ENCODE measurements at regions not wholly inside any gene's neighbourhood (a gene's known extent, or its start where the extent isn't known, plus 50 kb on each side); places are given as distances from the start of the nearest gene placed in this dataset.

DNA sequence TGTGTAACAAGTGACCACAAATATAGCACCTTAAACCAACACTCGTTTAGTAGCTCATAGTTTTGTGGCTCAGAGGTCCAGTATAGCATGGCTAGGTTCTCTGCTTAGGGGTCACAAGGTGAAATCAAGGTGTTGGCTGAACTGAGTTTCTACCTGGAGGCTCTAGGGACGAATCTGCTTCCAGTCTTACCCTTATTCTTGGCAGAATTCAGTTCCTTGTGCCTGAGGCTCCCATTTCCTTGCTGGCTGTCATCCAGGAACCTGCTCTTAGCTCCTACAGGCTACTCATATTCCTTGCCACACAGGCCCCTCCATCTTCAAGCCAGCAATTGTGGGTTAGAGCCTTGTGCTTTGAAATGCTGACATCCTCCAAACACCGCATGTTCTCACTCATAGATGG is 212.3 kb upstream of the CDH13 start:
- Histone ChIP-seq H3K4me1 (ENCODE audit: control extremely low read depth in 1 of 4, control insufficient read depth in 4 of 4, insufficient read depth in 4 of 4, low read length in 3 of 4) (no peaks in the 10 kb centered on the region), H3K9me3 (ENCODE audit: control extremely low read depth in 1 of 5, control insufficient read depth in 4 of 5, insufficient read depth in 2 of 5, low read depth in 1 of 5, low read length in 4 of 5) (no peaks in the 10 kb centered on the region), H3K36me3 (ENCODE audit: control insufficient read depth in 4 of 4, insufficient read depth in 4 of 4, low read length in 3 of 4) (no peaks in the 10 kb centered on the region), H3K27ac (ENCODE audit: insufficient read depth in 1 of 2, low read depth in 1 of 2, low read length in 2 of 2, poor library complexity in 1 of 2, severe bottlenecking in 2 of 2) (no peak overlapping the region), H3K27me3 (replicated peaks in 2 of 5; ENCODE audit: control insufficient read depth in 4 of 5, insufficient read depth in 5 of 5, low read length in 4 of 5) (peaks cover 0 to 6% (median 0%) of the 10 kb centered on the region in 5 experiments), H3K4me3 (ENCODE audit: control insufficient read depth in 1 of 7, extremely low read depth in 1 of 7, insufficient read depth in 4 of 7, low read depth in 2 of 7, low read length in 6 of 7) (no peak overlapping the region)
- ChIA-PET POLR2A (no interaction called here), CTCF (no interaction called here)
- 92% methylated on average over 1 of the region's 3 CpGs for WGBS (ENCODE audit: insufficient coverage)
- no peak for DNase-seq

DNA sequence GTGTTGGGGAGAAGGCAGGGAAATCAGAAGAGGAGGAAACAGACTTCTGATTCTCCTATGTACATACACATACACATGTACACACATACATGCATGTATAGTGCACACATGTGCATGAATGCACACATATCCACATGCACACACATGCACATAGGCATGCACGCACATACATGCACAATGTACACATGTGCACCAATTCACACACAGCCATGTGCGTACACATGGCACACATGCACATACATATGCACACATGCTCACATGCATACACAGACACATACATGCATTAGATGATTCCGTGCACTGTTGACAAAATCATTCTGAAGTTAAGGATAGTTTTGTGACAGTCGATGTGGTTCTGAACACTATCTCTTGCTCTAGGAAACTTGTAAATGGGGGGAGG is 214.0 kb upstream of the CDH13 start:
- peaks cover 0 to 6% (median 0%) of the 10 kb centered on the region in 5 experiments for H3K27me3 ChIP-seq (replicated peaks in 2 of 5; ENCODE audit: control insufficient read depth in 4 of 5, insufficient read depth in 5 of 5, low read length in 4 of 5)
- POLR2A ChIA-PET, result no interaction called here
- H3K9me3 ChIP-seq (ENCODE audit: control extremely low read depth in 1 of 5, control insufficient read depth in 4 of 5, insufficient read depth in 2 of 5, low read depth in 1 of 5, low read length in 4 of 5), result no peaks in the 10 kb centered on the region
- no peaks in the 10 kb centered on the region for H3K4me1 ChIP-seq (ENCODE audit: control extremely low read depth in 1 of 4, control insufficient read depth in 4 of 4, insufficient read depth in 4 of 4, low read length in 3 of 4)
- no peak for DNase-seq
- 100% methylated on average over 2 of the region's 4 CpGs for WGBS (ENCODE audit: insufficient coverage)
- H3K4me3 ChIP-seq (ENCODE audit: control insufficient read depth in 1 of 7, extremely low read depth in 1 of 7, insufficient read depth in 4 of 7, low read depth in 2 of 7, low read length in 6 of 7), result no peak overlapping the region
- CTCF ChIA-PET, result no interaction called here
- H3K36me3 ChIP-seq (ENCODE audit: control insufficient read depth in 4 of 4, insufficient read depth in 4 of 4, low read length in 3 of 4), result no peaks in the 10 kb centered on the region
- H3K27ac ChIP-seq (ENCODE audit: insufficient read depth in 1 of 2, low read depth in 1 of 2, low read length in 2 of 2, poor library complexity in 1 of 2, severe bottlenecking in 2 of 2), result no peak overlapping the region

DNA sequence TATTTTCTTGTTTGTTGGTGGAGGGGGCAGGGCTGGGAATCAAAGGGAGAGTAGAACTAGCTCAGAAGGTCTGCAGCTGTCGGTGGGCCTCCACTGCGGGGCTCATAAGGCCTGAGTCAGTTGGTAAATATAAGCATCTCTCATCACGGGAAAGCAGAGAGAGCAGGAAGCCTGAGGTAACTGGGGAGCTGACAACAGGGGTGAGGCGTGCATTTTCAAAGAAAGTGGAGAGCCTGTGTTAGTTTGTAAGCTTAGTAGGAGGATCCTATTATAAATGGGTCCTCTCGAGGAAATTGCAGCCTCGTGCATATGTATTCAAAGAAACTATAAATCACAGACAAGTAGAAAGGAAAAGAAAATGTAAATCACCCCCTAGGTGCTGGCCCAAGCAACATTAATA is 221.0 kb upstream of the CDH13 start:
- no CpG with 5 or more reads among the region's 6 CpGs for WGBS (ENCODE audit: insufficient coverage)
- Histone ChIP-seq H3K27me3 (replicated peaks in 2 of 5; ENCODE audit: control insufficient read depth in 4 of 5, insufficient read depth in 5 of 5, low read length in 4 of 5) (peaks cover 0 to 6% (median 0%) of the 10 kb centered on the region in 5 experiments), H3K4me1 (ENCODE audit: control extremely low read depth in 1 of 4, control insufficient read depth in 4 of 4, insufficient read depth in 4 of 4, low read length in 3 of 4) (no peaks in the 10 kb centered on the region), H3K9me3 (ENCODE audit: control extremely low read depth in 1 of 5, control insufficient read depth in 4 of 5, insufficient read depth in 2 of 5, low read depth in 1 of 5, low read length in 4 of 5) (no peaks in the 10 kb centered on the region), H3K27ac (ENCODE audit: insufficient read depth in 1 of 2, low read depth in 1 of 2, low read length in 2 of 2, poor library complexity in 1 of 2, severe bottlenecking in 2 of 2) (no peak overlapping the region), H3K4me3 (ENCODE audit: control insufficient read depth in 1 of 7, extremely low read depth in 1 of 7, insufficient read depth in 4 of 7, low read depth in 2 of 7, low read length in 6 of 7) (no peak overlapping the region), H3K36me3 (ENCODE audit: control insufficient read depth in 4 of 4, insufficient read depth in 4 of 4, low read length in 3 of 4) (no peaks in the 10 kb centered on the region)
- no peak for DNase-seq
- POLR2A ChIA-PET, result no interaction called here
- CTCF ChIA-PET, result no interaction called here

DNA sequence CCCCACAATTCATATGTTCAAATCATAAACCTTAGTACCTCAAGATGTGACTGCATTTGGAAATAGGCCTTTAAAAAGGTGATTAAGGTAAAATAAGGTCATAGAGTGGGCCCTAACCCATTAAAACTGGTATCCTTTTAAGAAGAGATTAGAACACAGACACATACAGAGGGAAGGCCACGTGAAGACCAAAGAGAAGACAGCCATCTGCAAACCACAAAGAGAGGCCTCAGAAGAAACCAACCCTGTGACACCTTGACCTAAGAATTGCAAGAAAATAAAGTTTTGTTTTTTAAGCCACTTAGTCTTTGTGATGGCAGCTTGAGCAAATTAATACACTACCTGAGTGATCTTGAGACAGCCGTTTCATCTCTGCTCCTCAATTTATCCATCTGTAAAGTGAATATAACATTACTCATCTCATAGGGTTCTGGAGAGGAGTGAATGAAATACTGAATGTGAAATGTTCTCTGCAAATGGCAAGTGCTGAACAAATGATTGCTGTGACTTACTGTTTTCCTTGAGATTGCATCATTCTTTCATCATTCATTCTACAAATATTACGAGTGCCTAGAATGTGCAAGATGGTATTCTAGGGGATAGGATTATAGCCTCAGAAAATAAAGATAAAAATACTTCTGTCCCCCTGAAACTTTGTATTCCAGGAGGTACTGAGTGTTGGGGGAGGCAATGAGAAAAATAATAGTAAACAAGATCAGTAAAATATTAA is 222.0 kb upstream of the CDH13 start:
- Histone ChIP-seq H3K9me3 (ENCODE audit: control extremely low read depth in 1 of 5, control insufficient read depth in 4 of 5, insufficient read depth in 2 of 5, low read depth in 1 of 5, low read length in 4 of 5) (no peaks in the 10 kb centered on the region), H3K4me3 (ENCODE audit: control insufficient read depth in 1 of 7, extremely low read depth in 1 of 7, insufficient read depth in 4 of 7, low read depth in 2 of 7, low read length in 6 of 7) (no peak overlapping the region), H3K36me3 (ENCODE audit: control insufficient read depth in 4 of 4, insufficient read depth in 4 of 4, low read length in 3 of 4) (no peaks in the 10 kb centered on the region), H3K27ac (ENCODE audit: insufficient read depth in 1 of 2, low read depth in 1 of 2, low read length in 2 of 2, poor library complexity in 1 of 2, severe bottlenecking in 2 of 2) (no peak overlapping the region), H3K27me3 (replicated peaks in 2 of 5; ENCODE audit: control insufficient read depth in 4 of 5, insufficient read depth in 5 of 5, low read length in 4 of 5) (peaks cover 0 to 14% (median 4%) of the 10 kb centered on the region in 5 experiments), H3K4me1 (ENCODE audit: control extremely low read depth in 1 of 4, control insufficient read depth in 4 of 4, insufficient read depth in 4 of 4, low read length in 3 of 4) (no peaks in the 10 kb centered on the region)
- ChIA-PET POLR2A (no interaction called here), CTCF (no interaction called here)
- WGBS (ENCODE audit: insufficient coverage), result 100% methylated on average over 1 of the region's 3 CpGs
- no peak for DNase-seq

DNA sequence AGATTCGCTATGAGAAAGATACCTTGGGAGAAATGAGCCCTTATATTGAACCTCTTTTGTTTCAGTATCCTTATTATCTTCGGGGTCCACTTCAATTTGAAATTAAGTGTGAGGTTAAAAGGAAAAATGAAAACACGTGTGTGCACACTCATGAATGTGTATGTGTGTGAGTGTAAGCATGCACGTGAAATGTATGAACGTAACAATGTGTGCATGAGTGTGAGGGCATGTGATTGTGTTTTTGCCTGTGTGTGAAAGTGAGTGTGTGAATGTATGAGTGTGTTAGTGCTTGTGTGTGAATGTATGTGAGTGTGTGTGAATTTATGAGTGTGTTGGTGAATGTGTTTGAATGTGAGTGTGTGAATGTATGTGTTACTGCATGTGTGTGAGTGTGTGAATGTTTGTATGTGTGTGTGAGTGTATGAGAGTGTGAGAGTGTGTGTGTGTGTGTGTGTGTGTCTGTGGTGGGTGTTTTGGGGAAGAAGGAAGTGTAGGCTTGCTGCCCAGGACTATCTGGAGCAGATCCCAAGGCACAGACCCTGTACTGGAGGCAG is 224.0 kb upstream of the CDH13 start:
- Histone ChIP-seq H3K4me1 (ENCODE audit: control extremely low read depth in 1 of 4, control insufficient read depth in 4 of 4, insufficient read depth in 4 of 4, low read length in 3 of 4) (no peaks in the 10 kb centered on the region), H3K27me3 (replicated peaks in 2 of 5; ENCODE audit: control insufficient read depth in 4 of 5, insufficient read depth in 5 of 5, low read length in 4 of 5) (peaks cover 0 to 21% (median 4%) of the 10 kb centered on the region in 5 experiments), H3K4me3 (ENCODE audit: control insufficient read depth in 1 of 7, extremely low read depth in 1 of 7, insufficient read depth in 4 of 7, low read depth in 2 of 7, low read length in 6 of 7) (no peak overlapping the region), H3K27ac (ENCODE audit: insufficient read depth in 1 of 2, low read depth in 1 of 2, low read length in 2 of 2, poor library complexity in 1 of 2, severe bottlenecking in 2 of 2) (no peak overlapping the region), H3K36me3 (ENCODE audit: control insufficient read depth in 4 of 4, insufficient read depth in 4 of 4, low read length in 3 of 4) (no peaks in the 10 kb centered on the region), H3K9me3 (ENCODE audit: control extremely low read depth in 1 of 5, control insufficient read depth in 4 of 5, insufficient read depth in 2 of 5, low read depth in 1 of 5, low read length in 4 of 5) (no peaks in the 10 kb centered on the region)
- 94% methylated on average over 4 of the region's 5 CpGs for WGBS (ENCODE audit: insufficient coverage)
- POLR2A ChIA-PET, result no interaction called here
- CTCF ChIA-PET, result no interaction called here
- no peak for DNase-seq

DNA sequence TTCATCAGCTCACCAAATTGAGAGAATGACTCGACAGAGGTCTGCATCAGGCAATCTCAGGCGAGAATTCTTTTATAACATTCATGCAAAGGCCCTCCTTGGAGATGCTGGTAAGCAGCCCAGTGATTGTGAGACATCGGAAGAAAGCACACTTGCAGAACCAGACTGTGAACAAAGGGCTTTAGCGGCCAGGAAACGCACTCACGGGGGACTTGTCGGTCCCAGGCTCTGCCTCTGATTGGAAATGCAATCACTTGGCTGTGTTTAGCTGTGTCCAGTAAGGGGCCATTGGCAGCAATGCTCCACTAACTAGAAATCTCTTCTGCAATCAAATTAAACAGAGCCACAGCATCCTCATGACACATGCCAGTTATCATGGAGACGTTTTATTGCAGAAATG is 226.7 kb upstream of the CDH13 start:
- Histone ChIP-seq H3K4me1 (ENCODE audit: control extremely low read depth in 1 of 4, control insufficient read depth in 4 of 4, insufficient read depth in 4 of 4, low read length in 3 of 4) (no peaks in the 10 kb centered on the region), H3K9me3 (ENCODE audit: control extremely low read depth in 1 of 5, control insufficient read depth in 4 of 5, insufficient read depth in 2 of 5, low read depth in 1 of 5, low read length in 4 of 5) (no peaks in the 10 kb centered on the region), H3K27me3 (replicated peaks in 2 of 5; ENCODE audit: control insufficient read depth in 4 of 5, insufficient read depth in 5 of 5, low read length in 4 of 5) (peaks cover 0 to 21% (median 4%) of the 10 kb centered on the region in 5 experiments), H3K4me3 (ENCODE audit: control insufficient read depth in 1 of 7, extremely low read depth in 1 of 7, insufficient read depth in 4 of 7, low read depth in 2 of 7, low read length in 6 of 7) (no peak overlapping the region), H3K36me3 (ENCODE audit: control insufficient read depth in 4 of 4, insufficient read depth in 4 of 4, low read length in 3 of 4) (no peaks in the 10 kb centered on the region), H3K27ac (ENCODE audit: insufficient read depth in 1 of 2, low read depth in 1 of 2, low read length in 2 of 2, poor library complexity in 1 of 2, severe bottlenecking in 2 of 2) (no peak overlapping the region)
- WGBS (ENCODE audit: insufficient coverage), result 39% methylated on average over 7 of the region's 8 CpGs
- CTCF ChIA-PET, result no interaction called here
- POLR2A ChIA-PET, result no interaction called here
- no peak for DNase-seq

DNA sequence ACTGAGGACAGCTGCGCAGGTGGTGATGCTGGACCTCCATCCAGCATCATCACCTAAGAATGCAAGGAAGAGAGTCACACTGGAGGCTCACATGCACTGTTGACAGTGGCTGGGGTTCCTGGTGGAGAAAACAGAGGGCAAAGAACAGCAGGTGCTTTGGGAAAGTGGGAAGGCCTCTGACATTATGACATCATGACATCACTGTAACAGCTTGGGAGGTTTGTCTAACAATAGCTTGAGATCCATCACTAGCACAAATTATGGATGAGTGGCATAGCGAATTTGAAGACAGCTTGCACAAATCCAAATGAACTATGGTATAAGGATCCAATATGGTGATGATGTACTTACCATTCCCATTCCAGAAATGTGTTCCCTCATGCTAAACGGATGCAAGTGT is 226.5 kb upstream of the MPHOSPH6 start:
- ChIA-PET POLR2A (no interaction called here), CTCF (no interaction called here)
- no peak overlapping the region for H3K27ac ChIP-seq (ENCODE audit: insufficient read depth in 1 of 2, low read depth in 1 of 2, low read length in 2 of 2, poor library complexity in 1 of 2, severe bottlenecking in 2 of 2)
- DNase-seq, result no peak
- H3K36me3 ChIP-seq (ENCODE audit: control insufficient read depth in 4 of 4, insufficient read depth in 4 of 4, low read length in 3 of 4), result no peaks in the 10 kb centered on the region
- 100% methylated on average over 2 of the region's 3 CpGs for WGBS (ENCODE audit: insufficient coverage)
- H3K4me1 ChIP-seq (ENCODE audit: control extremely low read depth in 1 of 4, control insufficient read depth in 4 of 4, insufficient read depth in 4 of 4, low read length in 3 of 4), result no peaks in the 10 kb centered on the region
- no peak overlapping the region for H3K4me3 ChIP-seq (ENCODE audit: control insufficient read depth in 1 of 7, extremely low read depth in 1 of 7, insufficient read depth in 4 of 7, low read depth in 2 of 7, low read length in 6 of 7)
- peaks cover 0 to 21% (median 4%) of the 10 kb centered on the region in 5 experiments for H3K27me3 ChIP-seq (replicated peaks in 2 of 5; ENCODE audit: control insufficient read depth in 4 of 5, insufficient read depth in 5 of 5, low read length in 4 of 5)
- H3K9me3 ChIP-seq (ENCODE audit: control extremely low read depth in 1 of 5, control insufficient read depth in 4 of 5, insufficient read depth in 2 of 5, low read depth in 1 of 5, low read length in 4 of 5), result no peaks in the 10 kb centered on the region
